Breast epithelium (tissue), 4 donors: ENCODE measurements at regions not wholly inside any gene's neighbourhood (a gene's known extent, or its start where the extent isn't known, plus 50 kb on each side); places are given as distances from the start of the nearest gene placed in this dataset.

Source experiments
- DNase-seq, 2 donors: peaks; one replicate each; pipeline ENCODE4 v3.0.0-alpha.2; 2019; ENCODE audit warnings: low spot score in 2 of 2
- H3K27ac ChIP-seq, 2 donors: fragments of 200-600 bp; sonication (generic) in 1 of 2; one replicate each; pipeline ENCODE4 v1.5.1; 2016 to 2019; ENCODE audit warnings: mild to moderate bottlenecking in 1 of 2
- H3K27me3 ChIP-seq, 2 donors: fragments of 200-600 bp; sonication (generic) in 1 of 2; one replicate each; pipeline versions ENCODE4 v1.5.1 to v1.6.0; 2017 to 2019; ENCODE audit warnings: control low read depth in 1 of 2, mild to moderate bottlenecking in 1 of 2
- H3K36me3 ChIP-seq: fragments of 200-600 bp; one replicate; pipeline ENCODE4 v1.5.1; 2019
- H3K4me1 ChIP-seq, 2 donors: fragments of 200-600 bp; sonication (generic); one replicate each; pipeline ENCODE4 v1.5.1; 2016 to 2019; ENCODE audit warnings: control low read depth in 1 of 2
- H3K4me3 ChIP-seq, 3 donors: fragments of 200-600 bp; sonication (generic); 1 replicate in 2 of 3; 2 replicates in 1 of 3; pipeline ENCODE4 v1.5.1; 2016 to 2019; ENCODE audit warnings: mild to moderate bottlenecking in 3 of 3, moderate library complexity in 2 of 3
- H3K9me3 ChIP-seq, 2 donors: fragments of 200-600 bp; sonication (generic) in 1 of 2; one replicate each; pipeline ENCODE4 v1.5.1; 2016 to 2019; ENCODE audit warnings: control low read depth in 1 of 2
- POLR2A ChIP-seq: fragments of 450-650 bp; IDR thresholded peaks from one replicate; pipeline ENCODE4 v1.6.1; 2016; ENCODE audit warnings: antibody characterized with exemption, mild to moderate bottlenecking, moderate library complexity
- POLR2AphosphoS5 ChIP-seq, 3 donors: sonication (generic); formaldehyde crosslinking; IDR thresholded peaks; one replicate each; pipeline ENCODE4 v1.6.1; 2017; ENCODE audit warnings: antibody characterized with exemption in 3 of 3
- intact Hi-C: fragments of 100-400 bp; cut with DNase I; formaldehyde crosslinking; loops from one replicate; pipeline ENCODE4 v1.15.1; 2023; ENCODE audit warnings: low total_unique reads
- TF ChIP-seq, protein P1 (sequence below), 3 donors: fragments of 450-650 bp; IDR thresholded peaks; one replicate each; pipeline ENCODE4 v1.5.1; 2016 to 2017; ENCODE audit warnings: antibody characterized with exemption in 3 of 3, mild to moderate bottlenecking in 3 of 3, moderate library complexity in 3 of 3

DNA sequence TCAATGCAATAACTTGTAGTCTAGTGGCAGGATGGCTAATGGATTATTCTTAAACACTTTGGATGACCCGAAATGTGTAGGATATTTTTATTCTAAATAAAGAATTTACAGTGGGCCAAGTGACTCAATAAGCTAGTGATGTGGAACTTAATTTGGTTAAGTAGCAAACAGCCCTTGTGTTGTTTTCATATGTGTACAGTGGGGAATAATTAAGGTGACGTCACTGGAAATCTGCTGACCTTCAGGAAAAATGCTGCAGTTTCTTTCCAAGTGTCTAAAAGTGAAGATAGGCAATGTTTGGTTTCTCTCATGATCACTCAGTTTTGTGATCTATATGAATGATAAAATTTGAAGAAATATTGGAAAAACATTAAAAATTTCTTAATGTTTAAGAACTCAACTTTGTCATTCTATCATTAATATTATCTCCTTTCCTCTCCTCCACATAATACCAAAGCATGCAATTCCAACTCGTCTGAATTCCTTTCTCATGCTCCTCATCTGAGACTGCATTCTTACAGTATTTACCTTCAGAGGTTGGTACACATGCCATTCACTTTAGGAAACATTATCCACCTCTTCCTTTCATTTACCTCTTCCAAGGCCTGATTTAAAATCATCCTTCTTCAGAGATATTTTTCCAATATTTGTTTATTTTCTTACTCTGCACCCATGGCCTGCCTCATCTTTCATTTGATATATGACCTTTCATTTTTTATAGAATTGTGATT lies 414.6 kb upstream of the ARPP21 start:
- Histone ChIP-seq H3K9me3 (no peaks in the 10 kb centered on the region), H3K4me3 (no peak overlapping the region), H3K4me1 (no peaks in the 10 kb centered on the region), H3K27ac (no peak overlapping the region), H3K36me3 (no peaks in the 10 kb centered on the region), H3K27me3 (no peaks in the 10 kb centered on the region)
- intact Hi-C loops: no loop called here
- no peak for DNase-seq
- TF ChIP-seq, protein P1, sequence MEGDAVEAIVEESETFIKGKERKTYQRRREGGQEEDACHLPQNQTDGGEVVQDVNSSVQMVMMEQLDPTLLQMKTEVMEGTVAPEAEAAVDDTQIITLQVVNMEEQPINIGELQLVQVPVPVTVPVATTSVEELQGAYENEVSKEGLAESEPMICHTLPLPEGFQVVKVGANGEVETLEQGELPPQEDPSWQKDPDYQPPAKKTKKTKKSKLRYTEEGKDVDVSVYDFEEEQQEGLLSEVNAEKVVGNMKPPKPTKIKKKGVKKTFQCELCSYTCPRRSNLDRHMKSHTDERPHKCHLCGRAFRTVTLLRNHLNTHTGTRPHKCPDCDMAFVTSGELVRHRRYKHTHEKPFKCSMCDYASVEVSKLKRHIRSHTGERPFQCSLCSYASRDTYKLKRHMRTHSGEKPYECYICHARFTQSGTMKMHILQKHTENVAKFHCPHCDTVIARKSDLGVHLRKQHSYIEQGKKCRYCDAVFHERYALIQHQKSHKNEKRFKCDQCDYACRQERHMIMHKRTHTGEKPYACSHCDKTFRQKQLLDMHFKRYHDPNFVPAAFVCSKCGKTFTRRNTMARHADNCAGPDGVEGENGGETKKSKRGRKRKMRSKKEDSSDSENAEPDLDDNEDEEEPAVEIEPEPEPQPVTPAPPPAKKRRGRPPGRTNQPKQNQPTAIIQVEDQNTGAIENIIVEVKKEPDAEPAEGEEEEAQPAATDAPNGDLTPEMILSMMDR (IDR thresholded peaks at IDR 0.05): no peak

DNA sequence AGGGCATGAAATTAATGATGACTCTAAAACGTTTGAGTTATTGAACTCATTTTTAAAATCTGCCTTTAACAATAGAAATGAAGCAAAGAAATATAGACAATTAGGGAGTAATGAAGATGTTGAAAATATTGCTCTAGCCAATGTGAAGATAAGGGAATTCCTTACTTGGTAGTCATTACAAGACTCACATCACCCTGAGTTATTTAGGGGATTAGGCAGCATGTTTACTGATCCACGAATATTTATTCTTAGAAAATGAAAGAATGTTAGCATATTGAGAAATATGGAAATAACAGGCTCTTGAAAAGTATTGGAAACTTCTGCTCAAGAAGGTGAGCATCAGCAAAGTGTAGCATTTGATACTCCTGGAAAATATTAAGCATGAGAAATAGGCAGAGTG lies 398.1 kb upstream of the ARPP21 start:
- intact Hi-C loops: no loop called here
- no peaks in the 10 kb centered on the region for H3K27me3 ChIP-seq
- no peaks in the 10 kb centered on the region for H3K4me1 ChIP-seq
- H3K36me3 ChIP-seq: no peaks in the 10 kb centered on the region
- TF ChIP-seq POLR2A: no peak
- TF ChIP-seq, protein P1 (IDR thresholded peaks at IDR 0.05): no peak
- TF ChIP-seq POLR2AphosphoS5 (IDR thresholded peaks at IDR 0.05): no peak
- no peak for DNase-seq
- H3K27ac ChIP-seq: no peak overlapping the region
- no peaks in the 10 kb centered on the region for H3K9me3 ChIP-seq
- H3K4me3 ChIP-seq: no peak overlapping the region

DNA sequence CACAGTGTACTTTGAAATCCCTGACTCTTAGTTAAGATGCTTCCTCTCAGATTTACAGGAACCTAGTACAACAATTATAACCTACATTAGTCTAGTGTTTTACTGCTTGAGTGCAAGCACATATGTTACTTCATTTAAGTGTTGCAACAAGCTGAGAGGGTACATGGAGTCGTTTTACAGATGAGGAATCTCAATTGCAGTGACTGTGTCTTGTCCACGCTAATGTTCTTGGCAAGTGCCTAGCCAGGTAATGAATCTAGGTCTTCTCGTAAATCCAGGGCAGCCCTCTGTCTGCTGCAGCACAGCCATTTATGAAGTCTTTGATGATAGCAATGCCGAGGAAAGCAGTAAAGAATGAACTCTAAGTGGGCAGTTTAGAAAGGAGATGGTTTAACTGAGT lies 384.4 kb upstream of the ARPP21 start:
- Histone ChIP-seq H3K27ac (no peak overlapping the region), H3K4me3 (no peak overlapping the region), H3K4me1 (no peaks in the 10 kb centered on the region), H3K27me3 (no peaks in the 10 kb centered on the region), H3K9me3 (no peaks in the 10 kb centered on the region), H3K36me3 (no peaks in the 10 kb centered on the region)
- TF ChIP-seq, protein P1 (IDR thresholded peaks at IDR 0.05): no peak
- TF ChIP-seq POLR2A: no peak
- TF ChIP-seq POLR2AphosphoS5 (IDR thresholded peaks at IDR 0.05): no peak
- no peak for DNase-seq
- intact Hi-C loops: loop anchor here (5.0 kb wide), 1 partner anchor 558 kb away; no protein-coding TSS in a partner anchor

DNA sequence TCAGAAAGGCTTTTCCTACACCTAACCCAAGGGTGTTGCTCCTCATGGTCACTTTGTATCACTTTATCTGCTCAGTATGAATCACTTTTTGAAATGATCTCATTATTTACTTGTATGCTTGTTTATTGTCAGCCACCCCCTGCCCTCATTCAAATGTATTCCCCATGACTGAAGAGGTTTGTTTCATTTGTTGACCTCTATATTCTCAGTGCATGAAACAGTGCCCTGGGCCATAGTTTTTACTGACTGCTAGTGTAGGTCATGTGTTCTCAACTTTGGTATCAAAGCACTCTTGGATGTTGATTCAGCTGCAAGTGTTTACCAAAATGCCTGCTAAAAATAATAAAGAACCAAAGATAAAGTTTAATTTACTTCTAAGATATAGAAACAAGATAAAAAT lies 381.7 kb upstream of the ARPP21 start:
- H3K36me3 ChIP-seq: no peaks in the 10 kb centered on the region
- no peak overlapping the region for H3K27ac ChIP-seq
- no peaks in the 10 kb centered on the region for H3K9me3 ChIP-seq
- H3K4me3 ChIP-seq: no peak overlapping the region
- DNase-seq: no peak
- no peaks in the 10 kb centered on the region for H3K4me1 ChIP-seq
- no peaks in the 10 kb centered on the region for H3K27me3 ChIP-seq
- intact Hi-C loops: no loop called here
- TF ChIP-seq POLR2A (no peak), POLR2AphosphoS5 (IDR thresholded peaks at IDR 0.05) (no peak)
- TF ChIP-seq, protein P1 (IDR thresholded peaks at IDR 0.05): no peak

DNA sequence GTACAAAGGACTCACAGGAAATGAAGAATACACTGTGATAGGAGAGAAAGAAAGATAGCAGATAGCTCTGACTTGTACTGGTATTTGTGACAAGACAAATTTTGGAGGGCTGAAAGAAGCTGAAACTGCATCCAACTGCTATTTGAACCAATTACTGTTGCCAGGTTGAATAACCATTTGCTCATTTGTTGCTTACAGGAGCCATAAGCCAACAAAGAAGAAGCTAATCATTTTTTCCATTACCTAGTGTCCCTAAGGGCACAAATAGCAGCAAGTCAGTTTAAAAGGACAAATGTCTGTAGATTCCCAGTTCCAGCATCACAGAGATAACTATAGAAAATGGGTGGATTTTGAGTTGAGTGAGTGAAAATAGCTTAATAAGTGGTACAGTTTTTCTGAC lies 376.9 kb upstream of the ARPP21 start:
- H3K27ac ChIP-seq: no peak overlapping the region
- no peak for DNase-seq
- H3K36me3 ChIP-seq: no peaks in the 10 kb centered on the region
- H3K4me3 ChIP-seq: no peak overlapping the region
- H3K27me3 ChIP-seq: no peaks in the 10 kb centered on the region
- intact Hi-C loops: no loop called here
- no peaks in the 10 kb centered on the region for H3K9me3 ChIP-seq
- H3K4me1 ChIP-seq: no peaks in the 10 kb centered on the region
- TF ChIP-seq, protein P1 (IDR thresholded peaks at IDR 0.05): no peak
- TF ChIP-seq POLR2A: no peak
- TF ChIP-seq POLR2AphosphoS5 (IDR thresholded peaks at IDR 0.05): no peak
